ENCODE measurements at regions not wholly inside any gene's neighbourhood (a gene's known extent, or its start where the extent isn't known, plus 50 kb on each side); places are given as distances from the start of the nearest gene placed in this dataset.
"Not testable (repeated sequence)": the region's sequence is repeated elsewhere in the genome, so short reads cannot be mapped to it uniquely, and the experiment has no call there.

GRCh38 chr3:94440767-94441493, 378.1 kb downstream of the NSUN3 start:
- POLR2A ChIA-PET = no interaction called here
- Mint-ChIP-seq H3K4me3 (no peak overlapping the region), H3K27ac (no peak overlapping the region), H3K27me3 (no peaks in the 10 kb centered on the region), H3K4me1 (no peaks in the 10 kb centered on the region), H3K36me3 (no peaks in the 10 kb centered on the region), H3K9me3 (peaks cover 0 to 12% (median 0%) of the 10 kb centered on the region in 9 donors)
- DNase-seq (no peak), ATAC-seq (no peak)

GRCh38 chr3:94441494-94441847, 378.6 kb downstream of the NSUN3 start:
- POLR2A ChIA-PET = no interaction called here
- H3K4me1 Mint-ChIP-seq = no peaks in the 10 kb centered on the region
- no peaks in the 10 kb centered on the region for H3K27me3 Mint-ChIP-seq
- H3K36me3 Mint-ChIP-seq = no peaks in the 10 kb centered on the region
- no peak for ATAC-seq
- H3K9me3 Mint-ChIP-seq = peaks cover 0 to 12% (median 0%) of the 10 kb centered on the region in 9 donors
- H3K4me3 Mint-ChIP-seq = no peak overlapping the region
- no peak overlapping the region for H3K27ac Mint-ChIP-seq
- DNase-seq = no peak

GRCh38 chr3:94453864-94454263, 391.0 kb downstream of the NSUN3 start:
- Mint-ChIP-seq H3K4me1 (no peaks in the 10 kb centered on the region), H3K9me3 (peaks cover 0 to 10% (median 0%) of the 10 kb centered on the region in 9 donors), H3K27ac (no peak overlapping the region), H3K27me3 (no peaks in the 10 kb centered on the region), H3K4me3 (no peak overlapping the region), H3K36me3 (no peaks in the 10 kb centered on the region)
- DNase-seq (no peak), ATAC-seq (no peak)
- POLR2A ChIA-PET = no interaction called here

GRCh38 chr3:94459167-94459566, 396.3 kb downstream of the NSUN3 start:
- Mint-ChIP-seq H3K9me3 (peaks cover 0 to 6% (median 0%) of the 10 kb centered on the region in 9 donors), H3K27ac (no peak overlapping the region), H3K4me1 (no peaks in the 10 kb centered on the region), H3K36me3 (no peaks in the 10 kb centered on the region), H3K27me3 (no peaks in the 10 kb centered on the region), H3K4me3 (no peak overlapping the region)
- POLR2A ChIA-PET = no interaction called here
- DNase-seq (no peak), ATAC-seq (no peak)

GRCh38 chr3:94460931-94461330, 398.1 kb downstream of the NSUN3 start:
- no peaks in the 10 kb centered on the region for H3K27me3 Mint-ChIP-seq
- ATAC-seq (no peak), DNase-seq (no peak)
- no peak overlapping the region for H3K4me3 Mint-ChIP-seq
- no peak overlapping the region for H3K27ac Mint-ChIP-seq
- no peaks in the 10 kb centered on the region for H3K4me1 Mint-ChIP-seq
- POLR2A ChIA-PET = no interaction called here
- H3K36me3 Mint-ChIP-seq = no peaks in the 10 kb centered on the region
- peaks cover 0 to 12% (median 0%) of the 10 kb centered on the region in 9 donors for H3K9me3 Mint-ChIP-seq

GRCh38 chr3:94462931-94463330, 400.1 kb downstream of the NSUN3 start:
- Mint-ChIP-seq H3K27me3 (no peaks in the 10 kb centered on the region), H3K27ac (no peak overlapping the region), H3K4me1 (no peaks in the 10 kb centered on the region), H3K4me3 (no peak overlapping the region), H3K9me3 (peaks cover 0 to 8% (median 0%) of the 10 kb centered on the region in 9 donors), H3K36me3 (no peaks in the 10 kb centered on the region)
- POLR2A ChIA-PET = no interaction called here
- ATAC-seq = no peak
- DNase-seq = no peak

- H3K27me3 Mint-ChIP-seq = no peaks in the 10 kb centered on the region
- no peak overlapping the region for H3K4me3 Mint-ChIP-seq
- DNase-seq (no peak), ATAC-seq (no peak)
- peaks cover 0 to 20% (median 6%) of the 10 kb centered on the region in 9 donors for H3K9me3 Mint-ChIP-seq
- POLR2A ChIA-PET = no interaction called here
- H3K4me1 Mint-ChIP-seq = no peaks in the 10 kb centered on the region
- H3K36me3 Mint-ChIP-seq = no peaks in the 10 kb centered on the region
- no peak overlapping the region for H3K27ac Mint-ChIP-seq
Observed at GRCh38 chr3:94472511-94472910, 409.6 kb downstream of the NSUN3 start.

GRCh38 chr3:94481226-94481898, 418.5 kb downstream of the NSUN3 start:
- no peak for DNase-seq
- Mint-ChIP-seq H3K27ac (no peak overlapping the region), H3K9me3 (peaks cover 0 to 15% (median 3%) of the 10 kb centered on the region in 9 donors), H3K27me3 (no peaks in the 10 kb centered on the region), H3K4me3 (no peak overlapping the region), H3K4me1 (no peaks in the 10 kb centered on the region), H3K36me3 (no peaks in the 10 kb centered on the region)
- POLR2A ChIA-PET = no interaction called here
- ATAC-seq = no peak

- H3K27me3 Mint-ChIP-seq = no peaks in the 10 kb centered on the region
Observed at GRCh38 chr3:94482686-94483085, 419.8 kb downstream of the NSUN3 start.

GRCh38 chr3:94483403-94483802, 420.5 kb downstream of the NSUN3 start:
- ATAC-seq = no peak
- Mint-ChIP-seq H3K27me3 (no peaks in the 10 kb centered on the region), H3K27ac (no peak overlapping the region), H3K4me3 (no peak overlapping the region), H3K9me3 (peaks cover 0 to 15% (median 3%) of the 10 kb centered on the region in 9 donors), H3K36me3 (no peaks in the 10 kb centered on the region), H3K4me1 (no peaks in the 10 kb centered on the region)
- POLR2A ChIA-PET = no interaction called here
- no peak for DNase-seq

More at GRCh38 chr3:94482686-94483085, 419.8 kb downstream of the NSUN3 start:
- Mint-ChIP-seq H3K9me3 (peaks cover 0 to 15% (median 3%) of the 10 kb centered on the region in 9 donors), H3K36me3 (no peaks in the 10 kb centered on the region), H3K4me1 (no peaks in the 10 kb centered on the region), H3K27ac (no peak overlapping the region), H3K4me3 (no peak overlapping the region)
- POLR2A ChIA-PET = no interaction called here
- no peak for ATAC-seq
- no peak for DNase-seq

- ATAC-seq (no peak), DNase-seq (no peak)
- H3K27me3 Mint-ChIP-seq = no peaks in the 10 kb centered on the region
- H3K4me1 Mint-ChIP-seq = no peaks in the 10 kb centered on the region
- H3K27ac Mint-ChIP-seq = no peak overlapping the region
- H3K9me3 Mint-ChIP-seq = peaks cover 0 to 15% (median 2%) of the 10 kb centered on the region in 9 donors
- H3K4me3 Mint-ChIP-seq = no peak overlapping the region
- POLR2A ChIA-PET = no interaction called here
- H3K36me3 Mint-ChIP-seq = no peaks in the 10 kb centered on the region
Observed at GRCh38 chr3:94494992-94495391, 432.1 kb downstream of the NSUN3 start.

GRCh38 chr3:94500146-94500545, 437.3 kb downstream of the NSUN3 start:
- H3K36me3 Mint-ChIP-seq = no peaks in the 10 kb centered on the region
- H3K4me1 Mint-ChIP-seq = no peaks in the 10 kb centered on the region
- H3K27ac Mint-ChIP-seq = no peak overlapping the region
- ATAC-seq (no peak), DNase-seq (no peak)
- peaks cover 0 to 23% (median 12%) of the 10 kb centered on the region in 9 donors for H3K9me3 Mint-ChIP-seq
- POLR2A ChIA-PET = no interaction called here
- H3K4me3 Mint-ChIP-seq = no peak overlapping the region
- no peaks in the 10 kb centered on the region for H3K27me3 Mint-ChIP-seq

- H3K4me3 Mint-ChIP-seq, ATAC-seq, H3K27me3 Mint-ChIP-seq, DNase-seq, H3K36me3 Mint-ChIP-seq, POLR2A ChIA-PET, H3K4me1 Mint-ChIP-seq, H3K27ac Mint-ChIP-seq: not testable (repeated sequence)
- H3K9me3 Mint-ChIP-seq = peaks cover 0 to 22% (median 7%) of the 10 kb centered on the region in 9 donors
Observed at GRCh38 chr3:94507354-94507753, 444.5 kb downstream of the NSUN3 start.

- Mint-ChIP-seq H3K27ac (no peak overlapping the region), H3K4me1 (no peaks in the 10 kb centered on the region), H3K27me3 (peaks cover 0 to 1% (median 0%) of the 10 kb centered on the region in 5 donors), H3K9me3 (peaks cover 0 to 5% (median 0%) of the 10 kb centered on the region in 9 donors), H3K4me3 (no peak overlapping the region), H3K36me3 (no peaks in the 10 kb centered on the region)
- POLR2A ChIA-PET = no interaction called here
- DNase-seq = no peak
- no peak for ATAC-seq
Observed at GRCh38 chr3:94512876-94513275, 450.0 kb downstream of the NSUN3 start.
